CD4-positive, alpha-beta T cell treated with Interferon gamma for 1 hour (primary cell): ENCODE measurements at regions not wholly inside any gene's neighbourhood (a gene's known extent, or its start where the extent isn't known, plus 50 kb on each side); places are given as distances from the start of the nearest gene placed in this dataset.
"Not testable (repeated sequence)": the region's sequence is repeated elsewhere in the genome, so short reads cannot be mapped to it uniquely, and the experiment has no call there.

Source experiments
- DNase-seq: peaks from one replicate; pipeline ENCODE4 v3.0.0-alpha.2; 2020

DNA sequence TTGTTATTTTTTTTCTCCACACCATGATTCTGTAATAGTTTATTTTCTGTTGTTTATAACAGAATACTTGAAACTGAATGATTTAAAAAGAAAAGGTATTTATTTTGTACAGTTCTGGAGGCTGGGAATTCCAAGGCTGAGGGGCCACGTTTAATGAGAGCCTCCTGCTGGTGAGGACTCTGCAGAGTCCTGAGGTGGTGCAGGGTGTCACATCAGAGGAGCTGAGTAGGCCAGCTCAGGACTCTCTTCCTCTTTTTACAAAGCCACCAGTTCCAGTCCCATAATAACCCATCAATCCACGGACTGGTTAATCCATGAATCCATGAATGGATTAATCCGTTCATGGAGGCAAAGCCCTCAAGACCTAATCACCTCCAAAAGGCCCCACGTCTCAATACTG, 71.6 kb downstream of the TFAP2A start:
- DNase-seq, result no peak

DNA sequence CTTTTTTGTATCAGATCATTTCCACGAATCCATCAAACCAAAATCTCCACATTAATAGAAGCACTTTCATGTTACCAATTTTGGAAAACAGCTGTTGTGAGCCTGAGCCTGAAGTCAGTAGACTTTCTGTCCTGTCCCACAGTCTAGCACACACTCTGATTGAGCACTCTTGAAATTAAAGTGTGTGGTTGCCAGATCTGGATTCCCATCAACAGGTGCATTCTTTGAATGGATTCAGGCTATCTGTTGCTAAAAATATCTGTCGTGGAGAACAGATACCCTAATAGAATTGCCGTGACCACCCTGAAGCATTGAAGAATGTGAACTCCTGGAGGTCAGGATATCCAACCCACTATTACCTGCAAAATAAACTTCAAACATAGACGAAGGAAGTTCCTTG, 73.3 kb downstream of the TFAP2A start:
- no peak for DNase-seq

GRCh38 chr6:10338151-10338550, 76.7 kb downstream of the TFAP2A start:
- no peak for DNase-seq

- not testable (repeated sequence) for DNase-seq
Measured at GRCh38 chr6:10337376-10337775, 77.5 kb downstream of the TFAP2A start.

- DNase-seq, result no peak
Measured at GRCh38 chr6:10332111-10332510, 82.8 kb downstream of the TFAP2A start.

- DNase-seq, result no peak
Measured at GRCh38 chr6:10331334-10331968, 83.4 kb downstream of the TFAP2A start.

GRCh38 chr6:10330515-10330914, 84.4 kb downstream of the TFAP2A start:
- DNase-seq, result no peak

GRCh38 chr6:10323018-10323417, 91.9 kb downstream of the TFAP2A start:
- no peak for DNase-seq

DNA sequence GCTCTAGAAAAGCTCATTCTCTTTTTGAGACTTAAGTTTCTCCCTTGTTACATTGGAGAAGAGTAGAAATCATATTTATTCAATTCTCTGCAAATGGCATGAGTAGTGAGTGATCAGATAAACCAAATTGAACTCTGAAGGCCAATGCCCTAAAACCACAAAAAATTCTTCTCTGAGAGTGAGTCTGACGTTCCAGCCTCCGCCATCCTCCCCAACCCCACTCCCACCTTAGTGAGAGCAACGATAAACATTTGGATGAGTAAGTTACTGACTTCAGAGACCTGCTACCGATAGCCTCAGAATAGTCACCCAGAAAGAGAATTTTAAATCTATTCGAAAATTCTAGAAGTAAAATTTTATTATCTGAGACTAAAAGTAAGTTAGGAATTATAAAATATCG, 94.6 kb downstream of the TFAP2A start:
- DNase-seq, result no peak

- DNase-seq, result no peak
Measured at GRCh38 chr6:10316373-10316721, 98.5 kb downstream of the TFAP2A start.

GRCh38 chr6:10315658-10316372, 99.1 kb downstream of the TFAP2A start:
- DNase-seq, result no peak

DNA sequence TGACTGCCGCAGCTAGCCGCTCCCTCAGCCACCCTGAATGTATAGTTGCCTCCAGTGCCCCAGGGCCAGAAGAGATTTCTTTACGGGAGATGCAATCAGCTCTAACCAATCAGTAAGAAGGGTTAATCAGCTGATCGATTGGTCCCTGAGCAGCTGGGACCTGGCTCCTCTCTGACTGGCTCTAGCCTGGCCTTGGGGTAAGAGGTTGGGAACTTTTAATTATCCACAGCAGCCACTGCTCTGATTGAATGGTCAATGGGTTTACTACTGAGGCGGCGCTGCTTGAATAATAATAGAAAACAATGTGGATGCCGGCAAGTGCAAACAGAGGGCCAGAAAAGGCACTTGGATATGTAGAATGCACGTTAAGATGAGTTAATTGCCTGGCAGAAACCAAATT, 99.8 kb downstream of the TFAP2A start:
- DNase-seq, result no peak

GRCh38 chr6:10314163-10314955, 100.5 kb downstream of the TFAP2A start:
- no peak for DNase-seq

DNA sequence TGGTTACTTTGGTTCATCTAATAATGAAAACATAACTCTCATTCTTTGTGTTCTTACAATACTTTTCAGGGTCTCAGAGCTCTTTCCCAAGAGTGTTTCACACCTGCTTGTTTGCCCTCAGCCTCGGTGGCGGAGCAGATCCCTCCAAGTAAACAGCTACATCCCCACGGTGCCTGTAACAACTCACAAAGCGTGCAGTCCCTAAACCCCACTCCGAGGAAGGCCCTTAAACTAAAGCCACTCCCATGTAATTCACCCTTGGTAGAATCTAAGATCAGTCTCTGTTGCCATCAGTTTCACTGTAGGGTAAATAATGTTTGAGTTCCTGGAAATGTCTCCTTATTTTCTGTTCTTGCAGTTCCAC, 101.1 kb downstream of the TFAP2A start:
- DNase-seq, result no peak

- no peak for DNase-seq
Measured at GRCh38 chr6:10312445-10312844, 102.4 kb downstream of the TFAP2A start.

- not testable (repeated sequence) for DNase-seq
Measured at GRCh38 chr6:10311546-10312405, 103.1 kb downstream of the TFAP2A start.

GRCh38 chr6:10310826-10311225, 104.0 kb downstream of the TFAP2A start:
- no peak for DNase-seq

DNA sequence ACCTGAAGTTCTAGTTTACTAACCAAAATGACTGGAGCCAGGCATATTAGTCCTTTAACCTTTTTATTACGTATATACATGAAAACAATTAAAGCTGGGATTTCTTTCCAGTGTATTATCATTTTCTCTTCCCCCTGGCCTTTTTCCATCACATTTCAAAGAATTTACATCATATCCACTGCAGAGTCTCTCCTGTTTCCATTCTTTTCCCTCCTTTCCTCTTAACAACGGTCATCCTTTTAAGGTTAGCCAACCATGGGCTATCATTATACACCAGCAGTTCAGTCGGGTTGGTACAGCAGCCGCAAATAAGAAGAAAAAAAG, 104.6 kb downstream of the TFAP2A start:
- no peak for DNase-seq

DNA sequence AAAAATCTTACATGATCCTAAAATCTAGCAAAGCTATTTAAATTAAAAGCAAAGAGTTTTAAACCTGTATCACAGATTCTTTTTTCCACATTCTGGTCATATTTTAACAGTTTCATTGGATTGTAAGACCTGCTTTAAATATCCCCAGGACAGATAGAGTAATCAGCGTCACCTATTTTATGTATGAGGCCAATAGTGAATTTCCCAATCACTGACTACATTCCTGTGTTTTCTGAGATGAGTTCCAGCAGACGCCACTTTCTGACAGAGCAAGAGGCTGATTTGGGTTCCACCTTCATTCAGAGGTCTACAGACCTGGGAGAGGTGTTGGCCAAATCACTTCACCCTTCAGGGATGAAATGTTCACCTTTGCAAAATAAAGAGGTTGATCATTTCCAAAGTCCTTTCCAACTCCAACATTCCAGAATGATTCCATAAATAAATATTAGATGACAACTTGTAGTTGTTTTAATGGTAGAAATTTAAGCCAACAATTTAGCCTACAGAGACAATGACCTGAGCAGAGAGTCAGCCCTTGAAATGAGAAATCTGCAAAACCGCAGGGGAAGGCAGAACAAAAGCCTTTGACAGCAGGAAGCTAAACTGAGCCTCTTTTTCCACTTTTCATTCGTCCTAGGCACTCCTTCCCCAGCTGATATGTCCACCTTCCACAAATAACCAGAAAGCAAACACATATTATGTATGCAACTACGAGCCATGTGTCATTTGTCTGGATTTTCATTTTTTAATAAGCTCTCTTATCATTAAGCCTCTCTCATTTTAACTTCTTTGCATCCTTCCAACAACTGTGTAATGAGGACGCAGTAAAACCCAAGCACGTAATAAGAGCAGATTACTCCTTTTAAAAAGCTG, 105.2 kb downstream of the TFAP2A start:
- DNase-seq, result no peak

GRCh38 chr6:10307476-10307875, 107.4 kb downstream of the TFAP2A start:
- no peak for DNase-seq

DNA sequence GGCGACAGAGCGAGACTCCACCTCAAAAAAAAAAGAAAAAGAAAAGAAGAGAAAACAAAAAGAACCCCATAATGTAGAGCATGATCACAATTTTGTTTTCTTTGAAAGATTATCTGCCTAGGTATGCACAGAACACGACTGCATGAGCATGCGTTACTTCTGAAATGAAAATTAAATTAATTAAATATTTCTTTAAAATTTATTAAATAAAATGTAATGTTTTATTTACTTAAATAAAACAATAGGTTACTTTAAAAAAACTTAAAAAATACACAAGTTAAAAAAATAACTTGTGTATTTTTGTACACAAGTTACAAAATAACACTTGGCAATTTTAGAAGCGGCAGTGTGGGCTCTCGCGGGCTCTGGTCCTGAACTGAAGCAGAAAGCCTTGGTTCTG, 107.8 kb downstream of the TFAP2A start:
- no peak for DNase-seq

DNA sequence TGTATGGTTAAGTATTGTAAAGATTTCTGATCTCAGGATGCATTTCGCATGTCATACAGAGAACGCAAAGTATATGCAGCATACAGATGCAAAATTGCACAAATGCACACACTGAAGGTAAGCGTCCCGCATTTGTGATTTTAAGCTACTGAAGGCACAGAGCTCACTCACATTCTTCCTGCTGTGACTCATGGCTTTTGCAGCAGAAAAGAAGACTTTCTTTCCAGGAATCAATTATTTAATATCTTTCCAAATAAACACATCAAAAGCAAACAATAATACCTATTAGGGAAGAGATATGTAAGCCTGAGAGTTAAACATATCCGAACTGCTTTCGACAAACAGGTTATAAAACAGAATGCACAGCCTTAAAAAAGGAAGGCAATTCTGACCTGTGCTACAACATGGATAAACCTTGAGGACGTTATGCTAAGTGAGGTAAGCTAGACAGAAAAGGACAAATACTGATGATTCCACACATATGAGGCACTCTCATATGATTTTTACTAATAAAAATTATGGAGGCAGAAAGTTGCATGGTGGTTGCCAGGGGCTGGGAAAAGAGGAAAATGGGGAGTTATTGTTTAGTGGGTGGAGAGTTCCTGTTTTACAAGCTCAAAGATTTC, 109.0 kb downstream of the TFAP2A start:
- DNase-seq, result no peak
